GM18507 (cell line): ENCODE measurements at regions not wholly inside any gene's neighbourhood (a gene's known extent, or its start where the extent isn't known, plus 50 kb on each side); places are given as distances from the start of the nearest gene placed in this dataset.
A peak's percentile ranks its signal among the peaks of the same experiment; 100 is the strongest.

Experiments
- DNase-seq: peaks from one replicate; pipeline ENCODE4 v3.0.0; 2011; ENCODE audit warnings: low read depth; ENCODE audit not compliant: insufficient read length; ENCODE audit errors: extremely low spot score
- FAIRE-seq: peaks from 2 replicates; lab custom pipeline; 2011; peaks lifted over from hg19 to GRCh38; lab: Jason Lieb, UNC

DNA sequence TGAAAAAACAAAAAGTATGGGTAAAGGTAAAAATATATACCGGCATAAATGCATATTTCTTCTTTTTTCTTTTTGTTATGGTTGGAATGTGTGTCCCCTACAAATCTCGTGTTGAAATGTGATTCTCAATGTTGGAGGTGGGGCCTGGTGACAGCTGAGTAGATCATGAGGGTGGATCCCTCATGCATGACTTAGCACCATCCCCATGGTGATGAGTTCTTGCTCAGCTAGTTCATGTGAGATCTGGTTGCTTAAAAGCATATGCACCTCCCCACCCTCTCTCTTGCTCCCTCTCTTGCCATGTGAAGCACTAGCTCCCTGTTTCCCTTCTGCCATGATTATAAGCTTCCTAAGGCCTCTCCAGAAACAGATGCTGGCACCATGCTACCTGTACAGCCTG lies 93.3 kb downstream of the HYCC1 start:
- DNase-seq (no peak), FAIRE-seq (no peak)

DNA sequence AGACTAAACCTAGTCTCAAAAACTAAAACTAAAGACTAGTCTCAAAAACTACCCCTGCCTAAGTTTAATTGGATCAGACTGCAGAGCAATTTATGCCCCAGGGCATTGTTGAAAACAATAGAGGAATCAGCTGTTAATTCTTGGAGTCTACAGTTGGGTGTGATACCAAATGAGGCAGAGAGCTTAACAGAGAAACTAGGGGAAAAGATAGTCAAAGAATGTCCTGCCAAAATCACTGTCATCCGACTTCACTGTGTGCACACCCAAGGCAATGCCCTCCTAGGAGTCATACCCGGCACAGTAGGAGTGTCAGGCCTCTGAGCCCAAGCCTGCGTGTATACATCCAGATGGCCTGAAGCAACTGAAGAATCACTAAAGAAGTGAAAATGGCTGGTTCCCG lies 90.5 kb upstream of the TOMM7 start:
- DNase-seq (no peak), FAIRE-seq (no peak)

DNA sequence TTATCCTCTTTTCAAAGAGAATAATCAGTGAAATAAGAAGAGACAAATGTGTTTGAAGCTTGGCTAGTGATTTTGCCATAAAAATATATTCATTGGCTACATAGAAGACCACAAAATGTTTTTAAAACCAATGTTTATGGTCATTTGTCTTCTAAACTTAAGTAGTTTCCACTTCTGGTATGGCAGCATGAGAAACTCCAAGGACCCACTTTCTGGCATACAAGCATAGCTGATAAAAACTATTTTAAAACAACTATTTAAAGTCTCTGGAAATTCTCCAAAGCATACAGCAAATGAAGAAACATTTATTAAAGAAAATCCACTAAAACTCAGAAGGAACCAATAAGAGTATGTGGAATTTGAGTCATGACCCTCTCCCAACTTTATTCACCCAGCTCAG lies 89.2 kb upstream of the TOMM7 start:
- DNase-seq (no peak), FAIRE-seq (no peak)

DNA sequence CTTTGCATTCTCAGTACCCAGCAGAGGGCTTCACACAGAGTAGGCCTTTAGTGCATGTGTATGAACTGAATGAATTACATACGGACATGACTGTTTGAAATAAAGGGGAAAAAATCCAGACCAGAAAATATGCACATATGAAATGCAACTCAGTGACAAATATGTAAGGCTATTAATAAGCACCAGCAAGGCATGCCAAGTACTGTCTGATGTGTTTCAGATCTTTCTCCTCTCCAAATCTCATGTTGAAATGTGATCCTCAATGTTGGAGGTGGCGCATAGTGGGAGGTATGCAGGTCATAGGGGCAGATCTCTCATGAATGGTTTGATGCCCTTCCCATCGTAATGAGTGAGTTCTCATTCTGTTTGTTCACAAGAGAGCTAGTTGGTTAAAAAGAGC lies 87.3 kb upstream of the TOMM7 start:
- DNase-seq = no peak
- no peak for FAIRE-seq

DNA sequence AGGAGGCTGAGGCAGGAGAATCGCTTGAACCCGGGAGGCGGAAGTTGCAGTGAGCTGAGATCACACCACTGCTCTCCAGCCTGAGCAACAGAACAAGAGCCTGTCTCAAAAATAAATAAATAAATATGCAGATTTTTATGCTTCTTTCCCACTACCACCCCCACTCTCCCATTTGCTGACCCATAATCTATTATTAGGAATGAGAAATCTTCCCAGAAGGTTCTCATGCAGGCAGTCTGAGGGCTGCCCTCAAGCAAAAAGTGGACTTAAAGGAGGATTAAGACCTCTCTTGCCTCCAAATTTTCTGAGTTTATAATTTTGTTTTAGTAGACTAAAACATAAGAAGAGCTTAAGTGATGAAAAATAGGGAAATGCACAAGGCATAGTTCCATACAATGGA lies 85.2 kb upstream of the TOMM7 start:
- FAIRE-seq = no peak
- DNase-seq = no peak

DNA sequence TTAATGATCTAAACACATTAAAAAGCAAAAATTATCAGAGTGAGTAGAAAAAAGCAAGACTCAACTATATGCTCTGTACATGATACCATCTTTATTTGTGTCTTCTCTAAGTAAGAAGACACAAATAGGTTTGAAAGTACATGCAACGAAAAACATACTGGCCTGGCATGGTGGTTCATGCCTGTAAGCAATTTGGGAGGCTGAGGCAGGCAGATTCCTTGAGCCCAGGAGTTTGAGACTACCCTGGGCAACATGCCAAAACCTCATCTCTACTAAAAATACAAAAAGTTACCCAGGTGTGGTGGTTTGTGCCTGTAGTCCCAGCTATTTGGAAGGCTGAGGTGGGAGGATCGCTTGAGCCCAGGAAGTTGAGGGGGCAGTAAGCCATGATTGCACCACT lies 78.1 kb upstream of the TOMM7 start:
- DNase-seq (no peak), FAIRE-seq (no peak)

DNA sequence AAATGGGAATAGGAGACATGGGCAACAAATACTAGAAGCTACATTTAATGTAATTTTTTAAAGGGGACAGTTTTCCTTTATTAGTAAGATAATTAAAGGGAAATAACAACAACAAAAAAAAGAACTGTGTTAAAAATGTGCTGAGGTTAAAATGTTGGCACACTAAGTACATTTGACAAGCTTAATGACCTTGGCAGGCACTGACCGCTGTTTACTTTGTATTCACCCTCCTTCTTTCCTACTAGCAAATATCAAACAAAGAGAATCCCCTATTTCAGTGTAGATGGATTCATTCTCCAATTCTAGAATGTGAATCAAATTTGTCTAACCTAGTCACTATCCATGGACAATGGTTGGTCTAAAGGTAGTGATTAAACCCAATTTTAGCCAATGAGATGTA lies 77.5 kb upstream of the TOMM7 start:
- FAIRE-seq (no peak), DNase-seq (no peak)

DNA sequence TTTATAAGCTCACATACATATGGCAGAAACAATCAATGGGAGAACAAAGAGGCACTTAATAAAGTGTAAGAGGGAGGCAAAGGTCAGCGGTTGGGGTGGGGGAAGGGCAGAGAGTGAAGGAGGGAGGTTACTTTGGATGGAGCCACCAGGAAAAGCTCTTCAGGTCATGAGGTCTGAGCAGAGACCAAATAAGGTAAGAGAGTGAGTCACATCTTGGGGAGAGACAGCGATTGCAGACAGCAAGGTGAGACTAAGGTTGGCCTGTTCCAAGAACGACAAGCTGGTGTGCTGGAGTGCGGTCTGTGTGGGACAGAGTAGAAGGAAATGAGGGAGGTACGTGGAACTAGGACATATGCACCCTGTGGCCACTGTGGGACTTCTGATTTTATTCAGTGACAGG lies 74.3 kb upstream of the TOMM7 start:
- DNase-seq = no peak
- FAIRE-seq = no peak

DNA sequence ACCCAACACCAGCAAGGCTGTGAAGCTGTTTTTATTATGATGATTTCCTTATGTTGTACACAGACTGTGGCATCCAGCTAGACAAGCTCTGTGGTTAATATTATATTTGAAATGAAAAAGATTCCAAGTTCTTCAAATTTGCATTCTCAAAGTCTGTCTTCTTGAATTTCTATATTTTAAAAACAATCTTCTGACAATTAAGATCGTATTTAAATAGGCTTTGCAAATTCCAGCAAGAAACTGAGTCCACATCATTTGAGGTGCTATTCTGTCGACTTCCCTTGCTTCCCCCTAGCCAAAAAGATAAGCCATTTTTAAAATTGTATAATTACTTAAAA lies 73.1 kb upstream of the TOMM7 start:
- FAIRE-seq = no peak
- no peak for DNase-seq

DNA sequence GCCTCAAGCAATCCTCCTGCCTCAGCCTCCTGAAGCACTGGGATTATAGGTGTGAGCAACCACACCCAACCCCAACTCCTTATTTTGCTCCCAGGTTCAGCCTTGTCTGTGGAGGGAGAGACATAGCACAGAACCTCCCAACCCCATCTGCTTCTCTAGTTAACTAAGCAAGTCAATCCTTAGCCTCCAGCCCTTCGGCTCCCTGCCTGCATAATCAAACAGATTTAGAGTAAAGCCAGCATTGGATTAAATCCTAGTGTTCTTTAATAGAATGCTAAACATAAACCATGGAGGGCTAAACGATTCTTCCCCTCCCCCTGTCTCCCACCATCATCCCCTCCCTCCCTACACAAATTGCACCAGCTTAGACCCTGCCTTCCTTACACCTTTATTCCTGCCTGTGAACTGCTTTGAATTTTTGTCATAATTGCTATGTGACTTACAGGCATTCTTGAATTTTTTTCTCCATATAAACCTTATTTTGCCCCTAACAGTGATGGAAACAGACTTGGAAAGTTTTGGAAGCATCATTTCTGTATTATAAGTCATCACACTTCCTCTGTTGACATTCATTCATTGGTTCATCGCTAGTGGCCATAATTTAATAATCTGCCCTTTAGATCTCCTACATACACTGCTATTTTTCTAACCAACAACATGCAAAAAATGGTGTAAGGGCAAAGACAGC lies 72.6 kb upstream of the TOMM7 start:
- FAIRE-seq (no peak), DNase-seq (no peak)

DNA sequence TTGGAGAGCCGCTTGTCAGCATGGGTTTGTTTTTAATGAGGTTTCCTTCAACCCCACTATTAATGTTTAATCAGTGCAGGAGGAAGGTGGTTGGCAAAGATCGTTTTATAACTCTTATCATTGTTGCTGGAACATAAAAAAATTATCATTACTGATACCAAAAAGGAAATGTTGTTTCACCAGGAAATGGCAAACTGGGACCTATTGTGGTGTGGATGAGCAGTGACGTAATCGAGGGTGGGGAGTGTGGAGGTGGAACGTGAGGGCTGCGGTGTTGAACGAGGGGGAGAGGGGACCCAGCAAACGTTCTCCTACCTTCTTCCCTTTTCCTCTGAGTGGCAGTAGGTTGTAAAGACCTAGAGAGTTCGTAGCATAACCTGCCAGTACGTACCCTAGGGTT lies 71.9 kb upstream of the TOMM7 start:
- DNase-seq = no peak
- FAIRE-seq = no peak

DNA sequence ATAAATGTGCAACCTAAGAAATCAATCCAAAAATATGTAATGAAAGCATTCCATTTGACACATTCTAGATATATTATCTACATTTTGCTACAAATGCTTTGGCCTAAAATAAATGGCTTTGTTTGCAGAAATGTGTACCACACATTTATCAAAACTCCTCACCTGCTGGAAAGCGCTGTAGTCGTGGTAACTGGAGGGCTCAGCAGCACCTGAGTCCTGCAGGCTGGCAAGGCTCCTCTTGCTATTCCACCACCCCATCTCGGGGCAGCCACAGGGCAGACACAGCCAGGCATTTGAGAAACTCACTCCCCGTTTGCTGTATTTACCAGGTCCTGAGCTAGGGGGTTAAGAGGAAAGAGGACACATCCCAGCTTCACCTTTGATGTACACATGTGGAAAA lies 68.1 kb upstream of the TOMM7 start:
- DNase-seq (no peak), FAIRE-seq (no peak)

DNA sequence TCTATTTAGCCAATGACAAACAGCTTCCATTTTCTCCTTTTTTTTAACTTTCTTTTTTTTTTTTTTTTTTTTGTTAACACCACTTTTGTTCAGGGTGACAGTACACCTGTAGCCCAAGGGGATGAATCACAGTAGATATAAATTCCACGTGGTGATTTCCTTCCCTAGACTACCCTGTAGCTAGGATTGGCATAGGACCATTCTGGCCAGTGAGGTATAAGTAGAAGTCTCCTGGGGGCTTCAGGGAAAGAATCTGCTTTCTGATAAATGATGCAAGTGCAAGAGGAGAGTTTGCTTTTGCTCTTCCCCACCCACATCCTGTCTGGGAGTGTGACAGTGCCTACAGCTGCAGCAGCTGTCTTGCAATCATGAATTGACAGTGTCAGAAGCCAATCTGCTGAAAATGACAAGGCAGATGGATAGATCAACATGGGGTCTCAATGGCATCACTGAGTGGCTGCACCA lies 63.2 kb upstream of the TOMM7 start:
- DNase-seq (peak; percentile 54), FAIRE-seq (peak; percentile 98)

DNA sequence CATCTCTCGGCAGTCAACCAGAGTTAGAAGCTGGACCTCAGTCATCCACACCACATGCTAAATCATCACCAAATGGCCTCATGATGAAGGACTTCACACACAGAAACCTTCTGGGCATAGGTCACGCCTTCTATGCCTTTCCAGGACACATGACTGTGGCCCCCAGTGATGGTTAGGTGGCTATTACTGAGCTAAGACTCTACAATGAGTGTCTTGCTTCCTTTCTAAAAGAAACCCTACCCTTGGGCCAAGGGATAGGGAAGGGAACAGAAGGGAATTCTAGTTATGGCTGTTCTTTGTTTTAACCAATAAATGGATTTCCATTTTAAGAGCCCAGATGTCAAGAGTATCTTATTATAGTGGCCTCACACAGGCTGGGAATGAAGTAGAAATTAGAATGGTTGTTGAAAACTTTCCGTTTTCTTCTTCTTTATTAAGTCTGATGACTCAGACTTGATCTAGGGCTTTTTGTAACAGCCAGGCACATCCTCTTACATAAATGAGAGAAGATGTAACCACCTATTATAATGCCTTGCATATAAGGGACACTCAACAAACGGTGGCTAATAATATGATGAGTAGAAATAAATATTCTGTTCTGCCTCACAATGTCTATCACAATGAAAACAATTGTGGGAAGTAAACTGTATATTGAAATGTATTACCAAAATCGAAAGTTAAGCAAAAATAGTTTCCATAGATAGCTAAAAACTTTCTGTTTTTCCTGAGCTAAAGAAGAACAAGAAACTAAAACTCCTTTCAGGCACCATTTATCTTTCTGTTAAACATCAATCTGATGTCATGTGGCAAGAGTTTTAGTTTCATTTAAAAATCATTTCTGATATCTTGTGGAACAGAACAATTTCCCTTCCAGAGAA lies 62.5 kb upstream of the TOMM7 start:
- no peak for FAIRE-seq

DNA sequence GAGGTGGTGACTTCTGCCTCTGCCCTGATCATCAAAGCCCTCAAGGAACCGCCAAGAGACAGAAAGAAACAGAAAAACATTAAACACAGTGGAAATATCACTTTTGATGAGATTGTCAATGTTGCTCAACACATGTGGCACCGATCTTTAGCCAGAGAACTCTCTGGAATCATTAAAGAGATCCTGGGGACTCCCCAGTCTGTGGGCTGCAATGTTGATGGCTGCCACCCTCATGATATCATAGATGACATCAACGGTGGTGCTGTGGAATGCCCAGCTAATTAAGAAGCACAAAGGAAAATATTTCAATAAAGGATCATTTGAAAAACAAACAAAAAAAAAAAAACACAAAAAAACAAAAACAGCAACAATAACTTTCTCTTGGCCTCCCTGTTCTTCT lies 59.5 kb upstream of the TOMM7 start:
- no peak for FAIRE-seq

More for the DNA sequence above, 62.5 kb upstream of the TOMM7 start:
- peak; percentile 14 for DNase-seq

DNA sequence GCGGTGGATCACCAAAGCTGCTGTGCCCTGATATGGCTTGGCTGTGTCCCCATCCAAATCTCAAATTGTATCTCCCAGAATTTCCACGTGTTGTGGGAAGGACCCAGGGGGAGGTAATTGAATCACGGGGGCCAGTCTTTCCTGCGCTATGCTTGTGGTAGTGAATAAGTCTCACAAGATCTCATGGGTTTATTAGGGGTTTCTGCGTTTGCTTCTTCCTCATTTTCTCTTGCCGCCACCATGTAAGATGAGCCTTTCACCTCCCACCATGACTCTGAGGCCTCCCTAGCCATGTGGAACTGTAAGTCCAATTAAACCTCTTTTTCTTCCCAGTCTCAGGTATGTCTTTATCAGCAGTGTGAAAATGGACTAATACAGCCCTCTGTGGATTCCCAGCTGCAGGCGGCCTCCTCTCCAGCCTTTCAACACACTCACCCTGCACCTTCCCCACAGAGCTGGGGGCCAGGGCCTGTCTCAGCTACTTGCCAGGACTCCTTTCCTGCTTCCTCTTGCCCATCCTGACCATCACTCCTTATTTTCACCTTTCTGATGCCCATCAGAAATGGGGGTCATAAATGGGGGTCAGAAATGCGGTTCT lies 57.2 kb upstream of the TOMM7 start:
- FAIRE-seq = no peak
- DNase-seq = no peak

More for the DNA sequence above, 59.5 kb upstream of the TOMM7 start:
- no peak for DNase-seq

DNA sequence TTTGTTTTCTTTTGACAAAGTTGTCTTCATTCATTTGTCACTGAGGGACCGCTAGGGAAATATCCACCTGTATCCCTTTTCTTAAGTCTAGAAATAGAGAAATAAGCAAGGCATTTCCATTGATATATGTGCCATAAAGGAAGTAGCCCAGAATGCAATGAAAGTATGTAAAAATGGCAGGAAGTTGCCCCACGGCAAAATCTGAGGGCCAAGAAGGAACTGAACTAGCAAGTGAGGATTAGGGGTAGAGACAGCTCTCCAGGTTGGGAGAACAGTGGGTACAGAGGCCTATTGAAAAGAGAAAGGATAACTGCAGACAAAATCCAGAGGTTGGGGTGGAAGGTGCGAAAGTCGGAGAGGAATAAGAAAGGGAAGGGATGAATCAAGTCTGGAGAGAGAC lies 56.6 kb upstream of the TOMM7 start:
- DNase-seq (no peak), FAIRE-seq (no peak)

DNA sequence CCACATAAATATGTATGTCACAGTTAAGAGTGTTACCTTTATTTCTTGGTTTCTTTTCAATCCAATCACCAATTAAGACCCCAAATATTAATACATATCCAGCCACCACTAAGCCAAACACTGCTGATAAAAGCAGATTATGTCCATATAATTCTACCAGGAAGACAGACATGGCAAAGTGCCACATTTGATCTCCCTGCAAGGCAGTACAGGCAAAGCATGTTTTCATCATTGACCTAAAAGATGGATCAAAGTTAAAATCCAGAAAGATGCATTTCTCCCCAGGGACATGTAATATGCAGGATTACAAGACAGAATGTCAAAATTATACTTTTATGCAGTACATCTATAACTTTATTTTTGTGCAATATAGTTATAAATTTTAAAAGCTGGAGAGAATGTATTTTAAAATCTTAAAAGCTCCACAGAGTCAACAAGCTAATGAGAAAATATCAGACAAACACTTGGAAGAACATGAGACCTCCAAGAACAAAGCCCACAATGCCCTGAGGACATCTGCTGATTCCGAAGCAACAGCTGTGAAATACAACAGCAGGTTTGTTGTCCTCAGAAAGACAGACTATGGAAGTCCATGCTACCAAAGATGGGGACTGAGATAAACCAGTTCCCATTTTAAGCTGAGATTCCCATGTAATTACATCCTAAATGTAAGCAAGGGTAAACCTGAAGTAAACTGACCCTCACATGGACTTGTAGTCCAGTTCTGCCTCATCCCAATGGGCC lies 54.5 kb upstream of the TOMM7 start:
- DNase-seq (no peak), FAIRE-seq (no peak)

DNA sequence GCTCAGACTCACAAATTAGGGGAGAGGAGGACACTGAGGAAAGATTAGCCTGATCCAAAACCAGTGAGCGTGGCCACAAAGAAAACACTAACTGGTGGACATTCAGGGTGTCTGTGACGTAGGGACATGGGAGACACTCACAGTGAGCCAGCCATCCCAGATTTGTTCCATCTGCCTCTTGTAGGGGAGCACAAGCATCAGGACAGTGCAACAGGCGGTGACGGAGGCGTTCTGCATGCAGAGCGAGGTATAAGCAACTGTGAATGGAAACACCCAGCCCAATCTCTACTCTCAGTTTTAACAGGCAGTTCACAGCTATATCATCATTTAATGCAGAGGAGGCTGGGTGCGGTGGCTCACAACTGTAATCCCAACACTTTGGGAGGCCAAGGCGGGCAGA lies 52.8 kb upstream of the TOMM7 start:
- DNase-seq = no peak
- FAIRE-seq = no peak

DNA sequence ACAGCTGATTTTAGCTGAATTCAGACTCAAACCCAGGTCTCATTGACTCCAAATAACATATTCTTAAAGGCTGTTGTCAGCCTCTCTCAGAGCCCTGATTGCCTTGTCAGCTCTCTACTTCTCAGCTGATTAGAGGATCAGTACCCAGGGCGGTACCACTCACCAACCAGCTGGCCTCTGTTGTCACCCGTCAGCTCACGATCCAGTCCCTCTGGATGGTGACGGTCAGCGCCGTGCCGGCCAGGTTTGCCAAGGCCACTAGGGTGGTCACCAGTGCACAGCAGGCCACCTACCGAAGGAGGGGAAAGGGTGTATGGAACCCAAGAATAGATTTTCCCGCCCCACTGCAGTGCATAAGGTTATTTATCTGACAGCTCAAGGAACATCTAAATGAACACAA lies 52.3 kb upstream of the TOMM7 start:
- FAIRE-seq = no peak
- DNase-seq = no peak
